ENCODE measurements at regions not wholly inside any gene's neighbourhood (a gene's known extent, or its start where the extent isn't known, plus 50 kb on each side); places are given as distances from the start of the nearest gene placed in this dataset.

- TF ChIP-seq POLR2AphosphoS5 (IDR thresholded peaks at IDR 0.05; ENCODE audit: insufficient read depth in 1 of 2, low read depth in 1 of 2) (no peak), CTCF (IDR thresholded peaks at IDR 0.05) (no peak), POLR2A (IDR thresholded peaks at IDR 0.05) (no peak)
Observed at GRCh38 chr13:76398425-76398824, 487.8 kb downstream of the KCTD12 start.
